Neuronal stem cell (in vitro differentiated cells): ENCODE measurements at regions not wholly inside any gene's neighbourhood (a gene's known extent, or its start where the extent isn't known, plus 50 kb on each side); places are given as distances from the start of the nearest gene placed in this dataset.
"Not testable (repeated sequence)": the region's sequence is repeated elsewhere in the genome, so short reads cannot be mapped to it uniquely, and the experiment has no call there.

Experiments
- DNase-seq: peaks from one replicate; pipeline ENCODE4 v3.0.0-alpha.2; 2013; ENCODE audit warnings: low spot score
- H2AFZ ChIP-seq: one replicate; pipeline ENCODE4 v1.6.1; 2013; ENCODE audit warnings: mild to moderate bottlenecking, low read length, inconsistent platforms
- H2AK5ac ChIP-seq: 2 replicates; pipeline ENCODE4 v1.6.1; 2013; ENCODE audit warnings: low read depth, mild to moderate bottlenecking, inconsistent platforms, low read length, moderate library complexity, mixed read lengths
- H2BK120ac ChIP-seq: 2 replicates; pipeline ENCODE4 v1.6.1; 2013; ENCODE audit warnings: low read depth, mild to moderate bottlenecking, inconsistent platforms, low read length, moderate library complexity, mixed read lengths
- H2BK12ac ChIP-seq: one replicate; pipeline ENCODE4 v1.6.1; 2013; ENCODE audit warnings: low read length, inconsistent platforms
- H2BK15ac ChIP-seq: 2 replicates; pipeline ENCODE4 v1.6.1; 2013; ENCODE audit warnings: mild to moderate bottlenecking, low read length, inconsistent platforms, mixed read lengths
- H2BK5ac ChIP-seq: one replicate; pipeline ENCODE4 v1.6.1; 2013; ENCODE audit warnings: inconsistent platforms, mild to moderate bottlenecking, low read length, moderate library complexity
- H3K14ac ChIP-seq: one replicate; pipeline ENCODE4 v1.6.1; 2013; ENCODE audit warnings: low read length, inconsistent platforms
- H3K18ac ChIP-seq: 2 replicates; pipeline ENCODE4 v1.6.1; 2013; ENCODE audit warnings: low read length, inconsistent platforms
- H3K23ac ChIP-seq: 2 replicates; pipeline ENCODE4 v1.6.1; 2013; ENCODE audit warnings: low read depth, mild to moderate bottlenecking, mixed read lengths, low read length, inconsistent platforms; ENCODE audit not compliant: poor library complexity
- H3K27ac ChIP-seq: replicated peaks from 3 replicates; pipeline ENCODE4 v1.5.1; 2013; ENCODE audit warnings: low read length, inconsistent platforms
- H3K27me3 ChIP-seq, 3 experiments: 2 replicates each; pipeline ENCODE4 v1.6.1; 2013; ENCODE audit warnings: low read length in 3 of 3, mild to moderate bottlenecking in 2 of 3, inconsistent platforms in 1 of 3, low read depth in 1 of 3, mixed read lengths in 1 of 3, moderate library complexity in 1 of 3; ENCODE audit not compliant: control insufficient read depth in 3 of 3, insufficient read depth in 3 of 3
- H3K36me3 ChIP-seq, 2 donors: replicated peaks in 1 of 2; 2 replicates each; pipeline ENCODE4 v1.6.1; 2013; ENCODE audit warnings: low read length in 2 of 2; ENCODE audit not compliant: control insufficient read depth in 2 of 2, insufficient read depth in 2 of 2
- H3K4ac ChIP-seq: 2 replicates; pipeline ENCODE4 v1.6.1; 2013; ENCODE audit warnings: inconsistent platforms, mild to moderate bottlenecking, low read length, moderate library complexity
- H3K4me1 ChIP-seq, 2 donors: 1 replicate in 1 of 2; 2 replicates in 1 of 2; pipeline ENCODE4 v1.6.1; 2013; ENCODE audit warnings: low read length in 2 of 2, low read depth in 1 of 2; ENCODE audit not compliant: control insufficient read depth in 2 of 2, insufficient read depth in 1 of 2
- H3K4me2 ChIP-seq: one replicate; pipeline ENCODE4 v1.6.1; 2013; ENCODE audit warnings: mild to moderate bottlenecking, low read length, inconsistent platforms; ENCODE audit not compliant: insufficient read depth, poor library complexity, severe bottlenecking
- H3K4me3 ChIP-seq, 2 donors: 2 replicates each; pipeline ENCODE4 v1.5.1; 2013; ENCODE audit warnings: low read length in 2 of 2, mild to moderate bottlenecking in 2 of 2, inconsistent platforms in 1 of 2, moderate library complexity in 1 of 2
- H3K79me1 ChIP-seq: one replicate; pipeline ENCODE4 v1.6.1; 2013; ENCODE audit warnings: low read depth, mild to moderate bottlenecking, inconsistent platforms, low read length, moderate library complexity
- H3K9ac ChIP-seq: one replicate; pipeline ENCODE4 v1.6.1; 2013; ENCODE audit warnings: mild to moderate bottlenecking, low read depth, low read length, inconsistent platforms; ENCODE audit not compliant: poor library complexity
- H3K9me3 ChIP-seq, 2 donors: replicated peaks in 1 of 2; 2 replicates each; pipeline versions ENCODE3 to v1.6.1; 2013; ENCODE audit warnings: low read length in 2 of 2, mild to moderate bottlenecking in 2 of 2, inconsistent platforms in 1 of 2, low read depth in 1 of 2, mixed read lengths in 1 of 2, moderate library complexity in 1 of 2; ENCODE audit not compliant: control insufficient read depth in 2 of 2, insufficient read depth in 1 of 2
- H4K8ac ChIP-seq: one replicate; pipeline ENCODE4 v1.6.1; 2013; ENCODE audit warnings: low read depth, mild to moderate bottlenecking, inconsistent platforms, low read length, moderate library complexity
- H4K91ac ChIP-seq: one replicate; pipeline ENCODE4 v1.6.1; 2013; ENCODE audit warnings: low read length, low read depth, mild to moderate bottlenecking, inconsistent platforms; ENCODE audit not compliant: poor library complexity
- WGBS, 2 donors: extraction: QIAGEN DNeasy Blood & Tissue Kit; methylation state at CpG; one replicate each; pipeline ENCODE4 v1.1.7; 2013; ENCODE audit warnings: missing lambda C conversion rate in 2 of 2, mixed read lengths in 1 of 2; ENCODE audit not compliant: insufficient read length in 2 of 2, insufficient replicate concordance in 1 of 2; ENCODE audit errors: extremely low coverage in 2 of 2; 5-methylcytosine and 5-hydroxymethylcytosine counted together

DNA sequence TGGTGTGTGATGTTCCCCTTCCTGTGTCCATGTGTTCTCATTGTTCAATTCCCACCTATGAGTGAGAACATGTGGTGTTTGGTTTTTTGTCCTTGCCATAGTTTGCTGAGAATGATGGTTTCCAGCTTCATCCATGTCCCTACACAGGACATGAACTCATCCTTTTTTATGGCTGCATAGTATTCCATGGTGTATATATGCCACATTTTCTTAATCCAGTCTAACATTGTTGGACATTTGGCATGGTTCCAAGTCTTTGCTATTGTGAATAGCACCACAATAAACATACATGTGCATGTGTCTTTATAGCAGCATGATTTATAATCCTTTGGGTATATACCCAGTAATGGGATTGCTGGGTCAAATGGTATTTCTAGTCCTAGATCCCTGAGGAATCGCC lies 340.3 kb downstream of the DLEU7 start:
- WGBS, 2 donors = no CpG with 5 or more reads among the region's 1 CpG
- not testable (repeated sequence) for H4K91ac ChIP-seq, H4K8ac ChIP-seq, H3K4me2 ChIP-seq, H3K27me3 ChIP-seq, H2BK5ac ChIP-seq, H3K9ac ChIP-seq, H3K4me3 ChIP-seq, H3K23ac ChIP-seq, DNase-seq, H2BK120ac ChIP-seq, H3K27ac ChIP-seq, H3K4me1 ChIP-seq, H3K14ac ChIP-seq, H3K9me3 ChIP-seq, H2BK12ac ChIP-seq, H3K36me3 ChIP-seq, H2AFZ ChIP-seq, H3K79me1 ChIP-seq, H2AK5ac ChIP-seq, H3K4ac ChIP-seq, H2BK15ac ChIP-seq, H3K18ac ChIP-seq

- no peak overlapping the region for H2BK5ac ChIP-seq
- no peak overlapping the region for H2BK120ac ChIP-seq
- no peak overlapping the region for H4K91ac ChIP-seq
- no peak overlapping the region for H3K14ac ChIP-seq
- no peak overlapping the region for H3K18ac ChIP-seq
- no peak overlapping the region for H3K4ac ChIP-seq
- H3K27me3 ChIP-seq = no peaks in the 10 kb centered on the region
- H3K27ac ChIP-seq = no peak overlapping the region
- H4K8ac ChIP-seq = no peak overlapping the region
- no peak overlapping the region for H2AK5ac ChIP-seq
- H2BK15ac ChIP-seq = no peak overlapping the region
- no peak overlapping the region for H3K4me3 ChIP-seq
- H3K36me3 ChIP-seq = no peaks in the 10 kb centered on the region
- no peak overlapping the region for H2BK12ac ChIP-seq
- H3K79me1 ChIP-seq = no peaks in the 10 kb centered on the region
- DNase-seq = no peak
- H3K4me1 ChIP-seq = peaks cover 2 to 12% of the 10 kb centered on the region in 2 donors
- H3K23ac ChIP-seq = no peak overlapping the region
- H2AFZ ChIP-seq = no peak overlapping the region
- H3K9me3 ChIP-seq = peaks cover 4 to 7% of the 10 kb centered on the region in 2 donors
- H3K4me2 ChIP-seq = no peak overlapping the region
- no peak overlapping the region for H3K9ac ChIP-seq
Measured at GRCh38 chr13:50509167-50509566, 334.3 kb downstream of the DLEU7 start.

GRCh38 chr13:50509771-50510441 lies 333.6 kb downstream of the DLEU7 start:
- no peaks in the 10 kb centered on the region for H3K79me1 ChIP-seq
- no peak overlapping the region for H3K4ac ChIP-seq
- no CpG with 5 or more reads among the region's 2 CpGs for WGBS, 2 donors

GRCh38 chr13:50510885-50511545 lies 332.5 kb downstream of the DLEU7 start:
- H3K27me3 ChIP-seq, H2BK5ac ChIP-seq, H3K23ac ChIP-seq, H2BK15ac ChIP-seq, H3K4ac ChIP-seq, H4K91ac ChIP-seq, H3K9me3 ChIP-seq, H2AK5ac ChIP-seq, DNase-seq, H2AFZ ChIP-seq, H3K27ac ChIP-seq, H3K9ac ChIP-seq, H3K4me3 ChIP-seq, H3K79me1 ChIP-seq, H3K18ac ChIP-seq, H3K14ac ChIP-seq, H2BK12ac ChIP-seq, H3K36me3 ChIP-seq, H2BK120ac ChIP-seq, H4K8ac ChIP-seq, H3K4me2 ChIP-seq: not testable (repeated sequence)
- WGBS, 2 donors = no CpG with 5 or more reads among the region's 1 CpG
- peaks cover 2 to 12% of the 10 kb centered on the region in 2 donors for H3K4me1 ChIP-seq

More at GRCh38 chr13:50509771-50510441, 333.6 kb downstream of the DLEU7 start:
- no peak overlapping the region for H3K18ac ChIP-seq
- no peaks in the 10 kb centered on the region for H3K27me3 ChIP-seq
- H3K4me3 ChIP-seq = peak overlapping the region in 1 of 2 donors; percentile 45
- no peak overlapping the region for H3K9ac ChIP-seq
- no peak overlapping the region for H2BK15ac ChIP-seq
- H4K91ac ChIP-seq = no peak overlapping the region
- no peak overlapping the region for H4K8ac ChIP-seq
- H3K27ac ChIP-seq = no peak overlapping the region
- no peak overlapping the region for H2BK12ac ChIP-seq
- no peak overlapping the region for H2BK120ac ChIP-seq
- H3K4me1 ChIP-seq = peaks cover 2 to 12% of the 10 kb centered on the region in 2 donors
- no peak overlapping the region for H2AK5ac ChIP-seq
- no peak overlapping the region for H2AFZ ChIP-seq
- H3K36me3 ChIP-seq = no peaks in the 10 kb centered on the region
- peaks cover 4 to 7% of the 10 kb centered on the region in 2 donors for H3K9me3 ChIP-seq
- H2BK5ac ChIP-seq = no peak overlapping the region
- no peak overlapping the region for H3K23ac ChIP-seq
- H3K4me2 ChIP-seq = no peak overlapping the region
- DNase-seq = no peak
- no peak overlapping the region for H3K14ac ChIP-seq
